HG03439 (cell line): ENCODE measurements at regions not wholly inside any gene's neighbourhood (a gene's known extent, or its start where the extent isn't known, plus 50 kb on each side); places are given as distances from the start of the nearest gene placed in this dataset.
"Not testable (repeated sequence)": the region's sequence is repeated elsewhere in the genome, so short reads cannot be mapped to it uniquely, and the experiment has no call there.

Experiments used
- ATAC-seq: cut with Tn5 transposase; IDR thresholded peaks from one replicate; pipeline ENCODE4 v1.9.1; 2021; ENCODE audit warnings: mild to moderate bottlenecking, moderate library complexity; ENCODE audit not compliant: unreplicated experiment

GRCh38 chr12:13404111-13404628 is 207.6 kb downstream of the EMP1 start:
- ATAC-seq: no peak

GRCh38 chr12:13391375-13391774 is 194.8 kb downstream of the EMP1 start:
- not testable (repeated sequence) for ATAC-seq

- no peak for ATAC-seq
Observed at GRCh38 chr12:13390918-13391317, 194.4 kb downstream of the EMP1 start.

- ATAC-seq: no peak
Observed at GRCh38 chr12:13390381-13390861, 193.9 kb downstream of the EMP1 start.

- ATAC-seq: no peak
Observed at GRCh38 chr12:13387101-13387500, 190.6 kb downstream of the EMP1 start.

- ATAC-seq: no peak
Observed at GRCh38 chr12:13386323-13387039, 190.0 kb downstream of the EMP1 start.

- no peak for ATAC-seq
Observed at GRCh38 chr12:13383379-13383778, 186.9 kb downstream of the EMP1 start.

- no peak for ATAC-seq
Observed at GRCh38 chr12:13380297-13380696, 183.8 kb downstream of the EMP1 start.

- ATAC-seq: no peak
Observed at GRCh38 chr12:13379531-13380188, 183.1 kb downstream of the EMP1 start.

GRCh38 chr12:13377698-13378097 is 181.2 kb downstream of the EMP1 start:
- no peak for ATAC-seq

GRCh38 chr12:13376610-13377373 is 180.3 kb downstream of the EMP1 start:
- no peak for ATAC-seq

GRCh38 chr12:13375583-13376345 is 179.2 kb downstream of the EMP1 start:
- no peak for ATAC-seq

GRCh38 chr12:13374793-13375192 is 178.3 kb downstream of the EMP1 start:
- ATAC-seq: no peak

- ATAC-seq: no peak
Observed at GRCh38 chr12:13373803-13374202, 177.3 kb downstream of the EMP1 start.

- ATAC-seq: no peak
Observed at GRCh38 chr12:13373131-13373530, 176.6 kb downstream of the EMP1 start.

GRCh38 chr12:13372386-13372785 is 175.9 kb downstream of the EMP1 start:
- ATAC-seq: no peak

- no peak for ATAC-seq
Observed at GRCh38 chr12:13371797-13372196, 175.3 kb downstream of the EMP1 start.

- no peak for ATAC-seq
Observed at GRCh38 chr12:13371367-13371766, 174.8 kb downstream of the EMP1 start.

GRCh38 chr12:13369474-13370056 is 173.0 kb downstream of the EMP1 start:
- no peak for ATAC-seq

- no peak for ATAC-seq
Observed at GRCh38 chr12:13368971-13369370, 172.4 kb downstream of the EMP1 start.
